Hepatocyte (in vitro differentiated cells): ENCODE measurements at regions not wholly inside any gene's neighbourhood (a gene's known extent, or its start where the extent isn't known, plus 50 kb on each side); places are given as distances from the start of the nearest gene placed in this dataset.
A peak's percentile ranks its signal among the peaks of the same experiment; 100 is the strongest.

Experiments
- DNase-seq: peaks from one replicate; pipeline ENCODE4 v3.0.0-alpha.2; 2016; ENCODE audit warnings: low spot score
- H2AFZ ChIP-seq: fragments of 200-600 bp; sonication (generic); 2 replicates; pipeline ENCODE4 v1.6.0; 2016; ENCODE audit warnings: antibody characterized with exemption, mild to moderate bottlenecking
- H3K27ac ChIP-seq: fragments of 200-600 bp; sonication (generic); 2 replicates; pipeline ENCODE4 v1.5.1; 2016; ENCODE audit warnings: mild to moderate bottlenecking
- H3K27me3 ChIP-seq: fragments of 200-600 bp; sonication (generic); 2 replicates; pipeline ENCODE4 v1.6.1; 2016
- H3K36me3 ChIP-seq: fragments of 200-600 bp; sonication (generic); replicated peaks from 2 replicates; pipeline ENCODE4 v1.5.1; 2016; ENCODE audit warnings: low read depth; ENCODE audit not compliant: insufficient read depth
- H3K4me1 ChIP-seq: fragments of 200-600 bp; sonication (generic); 2 replicates; pipeline ENCODE4 v1.5.1; 2016; ENCODE audit warnings: mild to moderate bottlenecking, moderate library complexity; ENCODE audit not compliant: insufficient read depth
- H3K4me2 ChIP-seq: fragments of 200-600 bp; sonication (generic); 2 replicates; pipeline ENCODE4 v1.6.0; 2016
- H3K4me3 ChIP-seq: fragments of 200-600 bp; sonication (generic); 2 replicates; pipeline ENCODE4 v1.5.1; 2016; ENCODE audit warnings: mild to moderate bottlenecking
- H3K79me2 ChIP-seq: fragments of 200-600 bp; sonication (generic); 2 replicates; pipeline ENCODE4 v1.6.0; 2017; ENCODE audit warnings: mild to moderate bottlenecking
- H3K9me2 ChIP-seq: fragments of 200-600 bp; sonication (generic); replicated peaks from 2 replicates; pipeline ENCODE4 v1.6.0; 2017; ENCODE audit warnings: mild to moderate bottlenecking; ENCODE audit not compliant: insufficient read depth
- H3K9me3 ChIP-seq: fragments of 200-600 bp; sonication (generic); 2 replicates; pipeline ENCODE4 v1.5.1; 2016; ENCODE audit warnings: low read depth, mild to moderate bottlenecking
- H4K20me1 ChIP-seq: fragments of 200-600 bp; sonication (generic); 2 replicates; pipeline ENCODE4 v1.6.0; 2016; ENCODE audit warnings: mild to moderate bottlenecking; ENCODE audit not compliant: insufficient read depth, poor library complexity, severe bottlenecking
- EZH2 ChIP-seq: fragments of 200-600 bp; sonication (generic); IDR thresholded peaks from 2 replicates; pipeline ENCODE4 v1.6.1; 2016; ENCODE audit warnings: antibody characterized with exemption, mild to moderate bottlenecking, borderline replicate concordance
- EZH2phosphoT487 ChIP-seq: fragments of 200-600 bp; sonication (generic); IDR thresholded peaks from one replicate; pipeline ENCODE4 v1.6.1; 2018; ENCODE audit warnings: antibody characterized with exemption, mild to moderate bottlenecking, low read depth, moderate library complexity; ENCODE audit not compliant: unreplicated experiment, severe bottlenecking
- WGBS: methylation state at CpG from one replicate; pipeline ENCODE4 v1.1.6; 2016; ENCODE audit warnings: low lambda C conversion rate; ENCODE audit errors: missing lambda C conversion rate; 5-methylcytosine and 5-hydroxymethylcytosine counted together
- TF ChIP-seq, protein P1 (sequence below): fragments of 200-600 bp; sonication (generic); IDR thresholded peaks from 2 replicates; pipeline ENCODE4 v1.5.1; 2016; ENCODE audit warnings: antibody characterized with exemption, mild to moderate bottlenecking; ENCODE audit not compliant: poor library complexity

DNA sequence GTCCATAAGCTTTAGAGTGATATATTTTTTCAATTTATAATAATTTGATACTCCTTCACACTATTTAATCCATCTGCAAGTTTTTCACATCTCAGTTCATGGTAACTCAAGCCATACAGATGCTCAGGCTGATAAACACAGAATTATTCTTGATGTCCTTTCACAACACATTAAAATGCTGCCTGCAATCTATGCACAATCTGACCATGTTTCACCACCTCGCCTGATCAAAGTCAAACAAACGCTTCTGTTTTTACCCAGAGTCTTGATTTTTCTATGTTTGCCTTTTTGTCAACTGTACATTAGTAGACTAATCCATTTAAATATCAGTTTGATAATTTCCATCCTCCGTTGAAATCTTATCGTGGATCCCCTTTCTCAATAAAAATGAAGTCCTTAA lies 833.8 kb upstream of the KCND2 start:
- H3K9me3 ChIP-seq, result no peaks in the 10 kb centered on the region
- no peaks in the 10 kb centered on the region for H4K20me1 ChIP-seq
- no peaks in the 10 kb centered on the region for H3K9me2 ChIP-seq
- 69% methylated on average over 4 of the region's 4 CpGs for WGBS
- no peak for DNase-seq
- no peaks in the 10 kb centered on the region for H3K27me3 ChIP-seq
- TF ChIP-seq EZH2, result no peak
- H3K4me2 ChIP-seq, result no peak overlapping the region
- no peak overlapping the region for H2AFZ ChIP-seq
- no peak overlapping the region for H3K27ac ChIP-seq
- H3K4me1 ChIP-seq, result no peaks in the 10 kb centered on the region
- no peak overlapping the region for H3K4me3 ChIP-seq
- H3K36me3 ChIP-seq, result no peaks in the 10 kb centered on the region
- no peaks in the 10 kb centered on the region for H3K79me2 ChIP-seq

DNA sequence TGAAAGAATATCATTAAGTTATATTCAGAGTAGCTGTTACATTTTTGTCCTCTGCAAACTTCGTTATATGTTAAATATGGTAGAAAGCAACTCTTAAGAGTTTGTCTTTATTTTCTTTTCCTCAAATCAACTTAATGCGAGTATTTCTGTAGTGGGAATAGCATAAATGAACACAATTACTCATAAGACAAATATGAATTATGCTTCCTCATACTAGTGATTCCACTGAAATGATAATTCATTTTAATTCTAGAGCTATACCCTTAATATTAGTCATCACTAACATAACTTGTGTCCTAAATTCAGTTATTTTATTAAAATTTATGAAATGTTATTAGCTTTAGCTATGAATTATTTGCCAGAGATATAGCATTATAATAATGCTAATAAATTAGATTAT lies 820.6 kb upstream of the KCND2 start:
- TF ChIP-seq, protein P1, sequence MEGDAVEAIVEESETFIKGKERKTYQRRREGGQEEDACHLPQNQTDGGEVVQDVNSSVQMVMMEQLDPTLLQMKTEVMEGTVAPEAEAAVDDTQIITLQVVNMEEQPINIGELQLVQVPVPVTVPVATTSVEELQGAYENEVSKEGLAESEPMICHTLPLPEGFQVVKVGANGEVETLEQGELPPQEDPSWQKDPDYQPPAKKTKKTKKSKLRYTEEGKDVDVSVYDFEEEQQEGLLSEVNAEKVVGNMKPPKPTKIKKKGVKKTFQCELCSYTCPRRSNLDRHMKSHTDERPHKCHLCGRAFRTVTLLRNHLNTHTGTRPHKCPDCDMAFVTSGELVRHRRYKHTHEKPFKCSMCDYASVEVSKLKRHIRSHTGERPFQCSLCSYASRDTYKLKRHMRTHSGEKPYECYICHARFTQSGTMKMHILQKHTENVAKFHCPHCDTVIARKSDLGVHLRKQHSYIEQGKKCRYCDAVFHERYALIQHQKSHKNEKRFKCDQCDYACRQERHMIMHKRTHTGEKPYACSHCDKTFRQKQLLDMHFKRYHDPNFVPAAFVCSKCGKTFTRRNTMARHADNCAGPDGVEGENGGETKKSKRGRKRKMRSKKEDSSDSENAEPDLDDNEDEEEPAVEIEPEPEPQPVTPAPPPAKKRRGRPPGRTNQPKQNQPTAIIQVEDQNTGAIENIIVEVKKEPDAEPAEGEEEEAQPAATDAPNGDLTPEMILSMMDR, result no peak
- TF ChIP-seq EZH2, result no peak
- TF ChIP-seq EZH2phosphoT487, result no peak
- no peaks in the 10 kb centered on the region for H3K79me2 ChIP-seq
- no peak overlapping the region for H3K4me3 ChIP-seq
- no peak for DNase-seq
- no peaks in the 10 kb centered on the region for H4K20me1 ChIP-seq
- H3K27me3 ChIP-seq, result no peaks in the 10 kb centered on the region
- 78% methylated on average over 2 of the region's 2 CpGs for WGBS
- no peaks in the 10 kb centered on the region for H3K9me3 ChIP-seq
- H2AFZ ChIP-seq, result no peak overlapping the region
- H3K27ac ChIP-seq, result no peak overlapping the region
- no peaks in the 10 kb centered on the region for H3K4me1 ChIP-seq
- no peaks in the 10 kb centered on the region for H3K36me3 ChIP-seq
- H3K9me2 ChIP-seq, result no peaks in the 10 kb centered on the region
- no peak overlapping the region for H3K4me2 ChIP-seq

DNA sequence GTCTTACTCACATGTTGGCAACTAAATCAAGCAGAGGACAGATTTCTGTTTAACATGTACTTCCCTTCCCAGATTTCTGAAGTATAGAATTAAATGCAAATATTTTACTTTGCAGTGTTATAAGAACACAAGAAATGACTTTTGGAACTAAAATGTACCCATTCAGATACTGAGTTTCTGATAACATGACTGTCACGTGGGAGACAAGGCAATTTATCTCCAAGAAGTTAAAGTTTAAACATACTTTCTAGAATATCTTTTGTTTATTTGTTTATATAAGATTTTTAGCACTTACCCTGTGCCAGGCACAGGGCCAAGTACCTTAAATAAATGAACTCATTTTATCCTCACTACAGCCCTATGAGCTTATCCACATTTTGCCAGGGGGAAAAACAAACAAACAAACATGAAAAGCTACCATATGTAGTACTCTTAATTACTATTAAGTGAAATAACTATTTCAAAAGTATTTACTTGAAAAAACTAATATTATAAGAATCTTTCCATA lies 807.1 kb upstream of the KCND2 start:
- Histone ChIP-seq H2AFZ (no peak overlapping the region), H3K4me1 (peaks cover 3% of the 10 kb centered on the region), H4K20me1 (no peaks in the 10 kb centered on the region), H3K36me3 (no peaks in the 10 kb centered on the region), H3K4me2 (no peak overlapping the region), H3K27me3 (no peaks in the 10 kb centered on the region), H3K4me3 (no peak overlapping the region), H3K79me2 (no peaks in the 10 kb centered on the region), H3K27ac (no peak overlapping the region), H3K9me2 (no peaks in the 10 kb centered on the region), H3K9me3 (no peaks in the 10 kb centered on the region)
- 25% methylated on average over 1 of the region's 1 CpG for WGBS
- DNase-seq, result no peak
- TF ChIP-seq, protein P1, result no peak
- TF ChIP-seq EZH2, result no peak
- TF ChIP-seq EZH2phosphoT487, result no peak

DNA sequence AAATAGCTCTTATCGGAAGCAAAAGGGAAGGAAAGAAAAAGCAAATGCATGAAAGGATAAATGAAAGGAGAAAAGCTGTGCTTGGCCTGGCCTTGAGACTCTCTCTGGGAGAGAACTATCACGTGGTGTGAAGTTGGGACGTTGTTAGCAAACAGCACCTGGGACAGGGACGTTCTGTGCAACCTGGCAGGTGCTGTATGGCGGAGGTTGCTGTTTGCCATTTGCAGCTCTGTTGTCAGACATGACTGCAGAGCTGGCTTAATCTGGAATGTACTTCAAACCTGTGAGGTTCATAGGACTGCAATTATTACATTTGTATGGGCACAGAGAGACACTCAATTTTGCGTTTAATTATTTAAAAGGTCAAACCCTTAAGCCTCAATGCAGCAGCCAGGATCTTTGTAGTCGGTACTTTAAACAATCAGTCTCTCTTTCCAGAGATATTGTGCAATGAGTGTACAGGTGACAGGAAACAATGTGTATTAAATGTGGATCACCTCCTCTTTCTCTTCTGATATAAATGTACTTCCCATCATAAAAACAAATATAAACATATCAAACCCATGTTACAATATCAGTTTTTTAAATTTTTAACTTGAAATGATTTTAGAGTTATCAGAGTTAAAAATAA lies 800.5 kb upstream of the KCND2 start:
- Histone ChIP-seq H3K27me3 (no peaks in the 10 kb centered on the region), H3K9me2 (no peaks in the 10 kb centered on the region), H3K9me3 (no peaks in the 10 kb centered on the region), H4K20me1 (no peaks in the 10 kb centered on the region), H3K4me1 (no peaks in the 10 kb centered on the region), H3K36me3 (no peaks in the 10 kb centered on the region), H3K27ac (peak overlapping the region; percentile 49), H2AFZ (peak overlapping the region; percentile 22), H3K4me2 (peak overlapping the region; percentile 52), H3K4me3 (no peak overlapping the region), H3K79me2 (no peaks in the 10 kb centered on the region)
- TF ChIP-seq EZH2 (no peak), EZH2phosphoT487 (no peak)
- TF ChIP-seq, protein P1, result no peak
- 35% methylated on average over 7 of the region's 7 CpGs for whole genome bisulfite sequencing
- peak; percentile 59 for DNase-seq
